Activated T-helper 1 cell treated with anti-CD3 and anti-CD28 coated beads, Interleukin-12 subunit alpha, Interleukin-12 subunit beta, Interleukin-2, Interleukin-4 antibody, amounts not matched to agents 30 ng/mL and 10 ng/mL and 1 ng/mL, durations not matched to agents 14 hours and 24 hours and 36 hours (primary cell): ENCODE measurements at regions not wholly inside any gene's neighbourhood (a gene's known extent, or its start where the extent isn't known, plus 50 kb on each side); places are given as distances from the start of the nearest gene placed in this dataset.

Experiments
- DNase-seq: peaks from one replicate; pipeline ENCODE4 v3.0.0; 2021; ENCODE audit warnings: low spot score
- H3K27ac Mint-ChIP-seq: one replicate; pipeline ENCODE4 v1.8.0; 2021; ENCODE audit warnings: mild to moderate bottlenecking, mixed read lengths
- H3K27me3 Mint-ChIP-seq: one replicate; pipeline ENCODE4 v1.8.0; 2022; ENCODE audit warnings: mild to moderate bottlenecking, moderate library complexity, mixed read lengths; ENCODE audit not compliant: insufficient read depth
- H3K36me3 Mint-ChIP-seq: one replicate; pipeline ENCODE4 v1.8.0; 2021; ENCODE audit warnings: low read depth, mixed read lengths
- H3K4me1 Mint-ChIP-seq: one replicate; pipeline ENCODE4 v1.8.0; 2021; ENCODE audit warnings: low read depth, mixed read lengths
- H3K4me3 Mint-ChIP-seq: one replicate; pipeline ENCODE4 v1.8.0; 2021; ENCODE audit warnings: mild to moderate bottlenecking, moderate library complexity, mixed read lengths
- H3K9me3 Mint-ChIP-seq: one replicate; pipeline ENCODE4 v1.8.0; 2021; ENCODE audit warnings: mixed read lengths
- intact Hi-C: fragments of 100-400 bp; cut with micrococcal nuclease; formaldehyde crosslinking; loops from one replicate; pipeline ENCODE4 v1.15.1; 2024

GRCh38 chr6:122068291-122068769 lies 331.1 kb upstream of the HSF2 start:
- Mint-ChIP-seq H3K4me1 (no peaks in the 10 kb centered on the region), H3K36me3 (no peaks in the 10 kb centered on the region), H3K9me3 (no peaks in the 10 kb centered on the region), H3K4me3 (no peak overlapping the region), H3K27me3 (no peaks in the 10 kb centered on the region), H3K27ac (no peak overlapping the region)
- intact Hi-C loops = no loop called here
- no peak for DNase-seq

- H3K4me1 Mint-ChIP-seq = no peaks in the 10 kb centered on the region
- H3K27me3 Mint-ChIP-seq = no peaks in the 10 kb centered on the region
- DNase-seq = no peak
- no peaks in the 10 kb centered on the region for H3K9me3 Mint-ChIP-seq
- no peak overlapping the region for H3K4me3 Mint-ChIP-seq
- H3K36me3 Mint-ChIP-seq = no peaks in the 10 kb centered on the region
- H3K27ac Mint-ChIP-seq = no peak overlapping the region
- intact Hi-C loops = no loop called here
Measured at GRCh38 chr6:122069932-122070331, 329.5 kb upstream of the HSF2 start.

- H3K27ac Mint-ChIP-seq = no peak overlapping the region
- intact Hi-C loops = no loop called here
- no peaks in the 10 kb centered on the region for H3K9me3 Mint-ChIP-seq
- DNase-seq = no peak
- H3K4me1 Mint-ChIP-seq = no peaks in the 10 kb centered on the region
- H3K4me3 Mint-ChIP-seq = no peak overlapping the region
- H3K27me3 Mint-ChIP-seq = no peaks in the 10 kb centered on the region
- H3K36me3 Mint-ChIP-seq = no peaks in the 10 kb centered on the region
Measured at GRCh38 chr6:122072014-122072647, 327.3 kb upstream of the HSF2 start.

DNA sequence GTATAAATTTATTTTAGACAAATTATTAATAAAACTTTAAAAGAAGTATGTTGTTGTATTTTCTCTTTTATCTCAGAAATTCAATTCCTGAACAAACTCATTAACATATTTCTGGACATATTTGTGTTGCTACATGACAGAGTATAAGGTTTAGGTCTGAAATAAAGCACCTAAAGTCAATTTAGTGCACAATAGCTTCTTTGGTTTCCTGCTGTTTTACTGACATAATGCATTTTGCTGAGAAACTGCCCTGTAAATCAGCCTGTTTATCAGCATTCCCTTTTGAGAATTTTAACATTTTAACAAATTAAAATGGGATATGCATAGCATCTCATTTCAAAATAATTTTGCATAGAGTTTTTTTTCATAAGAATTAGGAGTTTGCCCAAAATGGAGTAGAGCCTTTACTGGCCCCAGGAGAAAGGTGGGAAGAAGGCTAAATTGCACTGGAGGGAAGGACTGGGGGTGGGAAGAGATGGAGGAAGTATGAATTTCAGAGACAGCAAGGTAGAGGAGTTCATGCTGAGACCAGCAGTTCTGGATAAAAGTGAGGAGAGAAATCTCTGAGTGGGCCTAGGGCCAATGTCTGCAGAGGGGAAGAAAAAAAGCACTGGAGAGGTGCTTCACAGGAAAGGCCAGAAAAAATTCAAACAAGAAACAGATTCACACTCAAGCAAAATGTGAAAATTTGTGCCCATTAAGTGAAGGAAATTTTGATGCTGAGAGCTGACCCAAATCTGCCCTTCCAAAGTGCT lies 324.2 kb upstream of the HSF2 start:
- intact Hi-C loops = no loop called here
- Mint-ChIP-seq H3K4me1 (no peaks in the 10 kb centered on the region), H3K4me3 (no peak overlapping the region), H3K9me3 (no peaks in the 10 kb centered on the region), H3K27ac (no peak overlapping the region), H3K27me3 (no peaks in the 10 kb centered on the region), H3K36me3 (no peaks in the 10 kb centered on the region)
- no peak for DNase-seq

- DNase-seq = no peak
- intact Hi-C loops = no loop called here
- H3K9me3 Mint-ChIP-seq = no peaks in the 10 kb centered on the region
- H3K4me1 Mint-ChIP-seq = no peaks in the 10 kb centered on the region
- no peaks in the 10 kb centered on the region for H3K36me3 Mint-ChIP-seq
- no peaks in the 10 kb centered on the region for H3K27me3 Mint-ChIP-seq
- no peak overlapping the region for H3K27ac Mint-ChIP-seq
- no peak overlapping the region for H3K4me3 Mint-ChIP-seq
Measured at GRCh38 chr6:122075917-122076316, 323.5 kb upstream of the HSF2 start.

GRCh38 chr6:122077603-122078002 lies 321.8 kb upstream of the HSF2 start:
- Mint-ChIP-seq H3K27ac (no peak overlapping the region), H3K36me3 (no peaks in the 10 kb centered on the region), H3K27me3 (no peaks in the 10 kb centered on the region), H3K4me3 (no peak overlapping the region), H3K9me3 (no peaks in the 10 kb centered on the region), H3K4me1 (no peaks in the 10 kb centered on the region)
- intact Hi-C loops = no loop called here
- DNase-seq = no peak

- no peak overlapping the region for H3K4me3 Mint-ChIP-seq
- no peaks in the 10 kb centered on the region for H3K36me3 Mint-ChIP-seq
- H3K27ac Mint-ChIP-seq = no peak overlapping the region
- no peaks in the 10 kb centered on the region for H3K4me1 Mint-ChIP-seq
- H3K9me3 Mint-ChIP-seq = no peaks in the 10 kb centered on the region
- H3K27me3 Mint-ChIP-seq = no peaks in the 10 kb centered on the region
- intact Hi-C loops = no loop called here
- DNase-seq = no peak
Measured at GRCh38 chr6:122078481-122078880, 321.0 kb upstream of the HSF2 start.

- no peaks in the 10 kb centered on the region for H3K27me3 Mint-ChIP-seq
- no peaks in the 10 kb centered on the region for H3K4me1 Mint-ChIP-seq
- H3K4me3 Mint-ChIP-seq = no peak overlapping the region
- H3K9me3 Mint-ChIP-seq = no peaks in the 10 kb centered on the region
- no peaks in the 10 kb centered on the region for H3K36me3 Mint-ChIP-seq
- no peak for DNase-seq
- intact Hi-C loops = no loop called here
- no peak overlapping the region for H3K27ac Mint-ChIP-seq
Measured at GRCh38 chr6:122079916-122080315, 319.5 kb upstream of the HSF2 start.

DNA sequence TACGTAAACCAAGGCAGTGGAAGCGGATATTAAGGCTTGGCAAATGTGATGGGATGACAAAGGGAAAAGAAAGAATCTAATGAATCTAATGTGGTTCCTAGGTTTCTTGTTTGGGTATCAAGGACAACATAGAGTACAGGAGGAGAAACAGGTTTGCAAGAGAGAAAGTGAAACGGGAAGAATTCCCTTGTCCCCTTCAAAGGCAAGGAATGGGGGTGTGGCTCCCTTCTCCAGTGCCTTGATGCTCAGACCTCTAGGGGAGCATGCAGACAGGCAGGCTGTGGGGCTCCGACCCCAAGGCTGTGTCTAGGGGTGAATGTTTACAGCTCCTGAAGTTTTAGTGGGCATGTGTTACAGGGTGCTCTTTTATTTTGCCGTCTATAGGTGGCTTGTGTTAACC lies 317.5 kb upstream of the HSF2 start:
- H3K27ac Mint-ChIP-seq = no peak overlapping the region
- intact Hi-C loops = no loop called here
- no peaks in the 10 kb centered on the region for H3K4me1 Mint-ChIP-seq
- H3K36me3 Mint-ChIP-seq = no peaks in the 10 kb centered on the region
- H3K4me3 Mint-ChIP-seq = no peak overlapping the region
- no peak for DNase-seq
- no peaks in the 10 kb centered on the region for H3K27me3 Mint-ChIP-seq
- no peaks in the 10 kb centered on the region for H3K9me3 Mint-ChIP-seq

- Mint-ChIP-seq H3K4me3 (no peak overlapping the region), H3K4me1 (no peaks in the 10 kb centered on the region), H3K27me3 (no peaks in the 10 kb centered on the region), H3K36me3 (no peaks in the 10 kb centered on the region), H3K27ac (no peak overlapping the region), H3K9me3 (no peaks in the 10 kb centered on the region)
- DNase-seq = no peak
- intact Hi-C loops = no loop called here
Measured at GRCh38 chr6:122082370-122082769, 317.1 kb upstream of the HSF2 start.

DNA sequence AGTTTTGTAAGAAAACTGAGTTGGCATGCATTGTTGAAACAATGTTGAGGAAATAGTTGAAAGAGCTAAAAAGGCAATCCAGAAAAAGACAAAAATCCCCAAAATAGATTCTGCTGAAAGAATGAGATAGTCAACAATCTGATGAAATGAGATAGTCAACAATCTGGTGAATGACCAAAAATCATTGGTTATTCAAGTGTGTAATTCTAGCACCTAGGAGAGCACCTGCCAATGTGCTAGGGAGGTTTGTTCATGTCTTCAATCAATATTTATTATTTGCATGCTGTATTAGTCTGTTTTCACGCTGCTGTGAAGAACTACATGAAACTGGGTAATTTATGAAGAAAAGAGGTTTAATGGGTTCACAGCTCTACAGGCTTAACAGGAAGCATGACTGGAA lies 307.1 kb upstream of the HSF2 start:
- Mint-ChIP-seq H3K9me3 (no peaks in the 10 kb centered on the region), H3K4me3 (no peak overlapping the region), H3K4me1 (no peaks in the 10 kb centered on the region), H3K27me3 (peaks cover 2% of the 10 kb centered on the region), H3K36me3 (no peaks in the 10 kb centered on the region), H3K27ac (no peak overlapping the region)
- DNase-seq = no peak
- intact Hi-C loops = no loop called here

DNA sequence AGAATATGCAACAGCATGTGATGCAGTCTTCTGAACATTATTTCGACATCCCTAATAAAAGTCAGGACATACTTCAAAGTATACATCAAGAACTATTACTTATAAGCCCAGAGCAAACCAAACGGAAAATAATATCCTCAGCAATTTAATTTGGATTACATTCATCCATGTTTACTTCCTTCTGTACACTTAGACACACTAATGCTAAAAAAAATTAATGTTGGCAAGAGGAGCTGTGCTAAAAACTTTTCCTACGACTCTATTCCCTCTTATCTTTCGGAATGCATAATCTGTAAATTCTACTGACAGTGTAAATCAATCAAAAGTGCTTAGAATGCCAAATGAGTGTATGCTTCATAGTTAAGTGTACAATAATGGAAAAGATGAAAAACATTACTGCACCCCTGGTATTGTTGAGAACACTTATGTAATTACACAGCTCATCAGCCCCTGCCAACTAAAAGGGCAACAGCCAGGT lies 301.2 kb upstream of the HSF2 start:
- intact Hi-C loops = no loop called here
- no peak overlapping the region for H3K4me3 Mint-ChIP-seq
- H3K27me3 Mint-ChIP-seq = peaks cover 3% of the 10 kb centered on the region
- H3K36me3 Mint-ChIP-seq = no peaks in the 10 kb centered on the region
- no peak overlapping the region for H3K27ac Mint-ChIP-seq
- DNase-seq = no peak
- no peaks in the 10 kb centered on the region for H3K4me1 Mint-ChIP-seq
- no peaks in the 10 kb centered on the region for H3K9me3 Mint-ChIP-seq

DNA sequence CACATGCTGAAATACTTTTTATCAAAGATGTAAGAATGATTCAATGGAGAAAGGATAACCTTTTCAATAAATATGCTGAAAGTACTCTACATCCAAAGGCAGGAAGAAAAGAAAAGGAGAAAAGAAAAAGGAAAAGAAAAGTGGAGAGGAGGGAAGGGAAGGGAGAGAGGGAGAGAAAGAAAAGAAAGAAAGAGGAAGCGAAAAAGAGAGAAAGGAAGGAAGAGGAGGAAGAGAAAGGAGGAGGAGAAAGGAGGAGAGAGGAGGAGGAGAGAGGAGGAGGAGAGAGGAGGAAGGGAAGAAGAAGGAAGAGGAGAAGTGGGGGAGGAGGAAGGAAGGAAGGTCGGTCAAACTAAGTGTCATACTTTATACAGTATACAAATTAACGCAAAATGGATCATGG lies 297.4 kb upstream of the HSF2 start:
- Mint-ChIP-seq H3K4me1 (no peaks in the 10 kb centered on the region), H3K4me3 (no peak overlapping the region), H3K36me3 (no peaks in the 10 kb centered on the region), H3K27me3 (peaks cover 3% of the 10 kb centered on the region), H3K9me3 (no peaks in the 10 kb centered on the region), H3K27ac (no peak overlapping the region)
- intact Hi-C loops = no loop called here
- no peak for DNase-seq
